ENCODE measurements at regions not wholly inside any gene's neighbourhood (a gene's known extent, or its start where the extent isn't known, plus 50 kb on each side); places are given as distances from the start of the nearest gene placed in this dataset.
"Not testable (repeated sequence)": the region's sequence is repeated elsewhere in the genome, so short reads cannot be mapped to it uniquely, and the experiment has no call there.

DNA sequence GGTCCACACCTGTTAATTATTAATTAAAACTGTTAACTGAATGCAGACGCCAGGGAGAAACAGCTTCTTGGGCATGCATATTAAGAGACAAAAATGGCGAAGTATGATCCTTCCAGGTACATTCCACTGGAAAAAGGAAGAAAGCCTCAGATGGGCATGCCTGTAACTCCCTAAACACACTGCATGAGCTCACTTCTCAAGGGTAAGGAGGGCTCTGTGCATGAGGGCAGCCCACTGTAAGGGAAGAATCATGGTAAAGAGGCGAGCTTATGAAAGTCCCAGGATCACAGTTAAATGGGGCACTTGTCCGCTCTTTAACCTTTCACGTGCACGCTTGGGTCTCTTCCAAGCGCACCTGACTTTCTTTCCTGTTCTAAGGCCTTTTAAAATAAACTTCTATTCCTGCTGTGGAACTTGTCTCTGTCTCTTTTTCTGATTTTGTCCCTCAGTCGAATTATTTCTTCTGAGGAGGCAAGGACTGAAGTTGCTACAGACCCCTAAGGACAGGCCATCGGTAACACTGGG is 321.7 kb downstream of the PPP1R2C start:
- DNase-seq (ENCODE audit: low read depth in 1 of 2, low spot score in 1 of 2): no peak

DNA sequence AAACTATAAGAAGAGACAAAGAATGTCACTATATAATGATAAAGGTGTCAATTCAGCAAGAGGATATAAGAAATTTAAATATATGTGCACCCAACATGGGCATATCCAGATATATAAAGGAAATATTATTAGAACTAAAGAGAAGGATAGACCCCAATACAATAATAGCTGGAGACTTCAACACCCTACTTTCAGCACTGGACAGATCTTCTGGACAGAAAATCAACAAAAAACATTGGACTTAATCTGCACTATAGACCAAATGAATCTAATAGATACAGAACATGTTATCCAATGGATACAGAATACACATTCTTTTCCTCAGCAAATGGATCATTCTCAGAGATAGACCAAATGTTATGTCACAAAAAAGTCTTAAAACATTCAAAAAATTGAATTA is 327.7 kb downstream of the PPP1R2C start:
- DNase-seq (ENCODE audit: low read depth in 1 of 2, low spot score in 1 of 2): no peak

DNA sequence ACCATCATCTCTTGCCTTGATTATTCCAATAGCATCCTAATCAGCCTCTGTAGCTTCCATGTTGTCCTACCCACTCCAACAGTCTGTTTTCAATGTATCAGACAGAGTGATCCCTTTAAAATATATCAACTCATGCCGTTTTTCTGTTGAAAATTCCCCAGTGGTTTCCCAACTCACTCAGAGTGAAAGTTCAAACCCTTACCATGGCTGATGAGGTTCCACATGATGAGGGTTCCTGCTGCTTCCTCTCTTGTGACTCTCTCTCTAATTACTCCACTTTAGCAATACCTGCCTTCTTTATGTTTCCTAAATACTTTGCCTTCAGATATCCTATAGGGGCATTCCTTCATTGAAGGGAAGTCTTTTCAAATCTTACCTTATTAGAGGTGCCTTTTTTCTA is 334.7 kb downstream of the PPP1R2C start:
- no peak for DNase-seq (ENCODE audit: low read depth in 1 of 2, low spot score in 1 of 2)

DNA sequence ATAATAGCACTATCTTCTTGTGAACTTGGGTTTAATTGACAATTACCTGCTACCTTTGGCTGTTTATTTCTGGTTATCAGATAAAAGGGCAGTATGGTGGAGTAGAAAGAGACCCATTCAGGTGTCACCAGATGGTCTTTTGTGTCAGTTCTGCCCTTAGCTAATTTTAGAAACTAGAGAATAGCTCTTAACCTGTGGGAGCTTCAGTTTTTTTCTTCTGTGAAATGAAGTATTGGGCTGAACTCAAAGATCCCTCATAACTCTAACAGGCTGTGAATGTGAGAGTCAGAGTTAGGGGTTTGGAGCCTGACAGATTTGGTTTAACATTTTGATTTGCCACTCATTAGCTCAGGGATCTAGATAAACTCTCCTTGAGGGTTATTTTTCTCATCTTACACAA is 335.2 kb downstream of the PPP1R2C start:
- no peak for DNase-seq (ENCODE audit: low read depth in 1 of 2, low spot score in 1 of 2)

DNA sequence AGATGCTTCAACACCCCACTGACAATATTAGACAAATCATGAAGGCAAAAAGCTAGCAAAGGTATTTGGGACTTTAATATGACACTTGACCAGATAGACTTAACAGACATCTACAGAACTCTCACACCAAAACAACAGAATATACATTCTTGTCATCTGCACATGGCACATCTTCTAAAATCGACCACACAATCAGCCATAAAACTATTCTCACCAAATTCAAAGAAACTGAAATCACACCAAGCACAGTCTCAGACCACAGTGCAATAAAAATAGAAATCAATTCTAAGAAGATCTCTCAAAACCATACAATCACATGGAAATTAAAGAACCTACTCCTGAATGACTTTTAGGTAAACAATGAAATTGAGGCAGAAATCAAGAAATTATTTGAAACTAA is 340.8 kb downstream of the PPP1R2C start:
- no peak for DNase-seq (ENCODE audit: low read depth in 1 of 2, low spot score in 1 of 2)

DNA sequence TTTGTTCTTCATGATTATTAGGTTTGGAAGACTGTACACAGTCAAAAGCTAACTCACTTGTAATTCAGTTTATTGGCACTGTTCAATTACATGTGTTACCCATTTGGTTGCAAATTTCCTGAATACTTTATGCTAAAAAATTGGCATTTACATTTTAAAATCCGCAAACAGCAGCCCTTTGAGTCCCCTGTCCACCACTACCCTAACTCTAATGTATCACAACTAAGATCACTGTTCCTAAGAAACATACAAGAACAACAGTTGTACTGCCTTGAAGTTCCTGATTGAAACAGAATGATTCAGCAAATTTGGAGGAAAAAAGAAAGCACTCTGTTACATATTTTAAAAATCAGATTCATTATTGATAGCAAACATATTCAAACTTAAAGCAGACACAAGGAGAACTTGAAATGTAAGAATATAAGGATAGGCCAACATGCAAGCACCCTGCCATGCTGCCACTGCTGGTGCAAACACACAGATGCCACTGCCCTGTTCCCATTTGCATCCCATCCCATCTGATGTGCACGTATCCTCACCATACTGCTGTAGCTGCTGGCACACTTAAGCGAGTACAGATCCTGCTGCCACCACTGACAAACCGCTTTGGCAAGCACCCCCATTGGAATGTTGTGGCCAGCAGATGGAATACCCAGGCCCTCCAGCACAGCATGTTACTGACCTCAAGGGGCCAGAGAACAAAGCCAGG is 343.4 kb downstream of the PPP1R2C start:
- no peak for DNase-seq (ENCODE audit: low read depth in 1 of 2, low spot score in 1 of 2)

DNA sequence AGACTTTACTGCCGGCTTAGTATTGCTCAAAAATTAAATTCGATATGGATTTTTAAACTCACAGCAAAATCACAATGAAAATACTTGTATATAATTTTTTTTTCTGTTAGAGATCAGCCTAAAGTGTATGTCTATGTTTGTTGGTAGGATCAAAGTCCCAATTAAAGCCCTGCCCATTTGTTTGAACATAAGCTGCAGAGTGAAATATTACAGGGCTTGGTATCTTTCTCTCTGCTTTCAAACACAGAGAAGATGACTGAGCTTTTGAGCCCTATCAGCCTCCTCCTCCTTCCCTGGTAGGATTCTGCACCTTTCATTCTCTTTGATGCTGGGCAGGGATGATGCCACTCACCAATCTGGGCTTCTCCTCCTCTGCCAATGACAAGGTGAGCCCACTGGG is 345.4 kb downstream of the PPP1R2C start:
- no peak for DNase-seq (ENCODE audit: low read depth in 1 of 2, low spot score in 1 of 2)

DNA sequence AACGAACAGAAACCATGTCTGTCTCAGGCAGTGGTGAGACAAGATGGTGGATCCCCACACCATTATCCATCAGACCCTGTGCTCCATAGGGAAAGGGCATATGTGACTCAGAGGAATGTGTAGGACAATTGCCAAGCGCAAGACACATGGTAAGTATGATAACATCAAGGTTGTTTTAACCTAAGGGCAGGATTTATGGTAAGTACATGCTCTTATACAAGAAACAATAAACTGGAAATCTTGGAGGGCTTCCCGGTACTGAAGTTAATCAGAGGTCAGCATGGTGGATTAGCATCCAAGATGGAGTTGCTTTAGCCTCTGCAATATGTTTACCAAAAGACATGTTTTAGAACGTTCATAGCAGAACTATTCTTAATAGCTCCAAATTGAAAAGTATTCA is 355.0 kb downstream of the PPP1R2C start:
- no peak for DNase-seq (ENCODE audit: low read depth in 1 of 2, low spot score in 1 of 2)

DNA sequence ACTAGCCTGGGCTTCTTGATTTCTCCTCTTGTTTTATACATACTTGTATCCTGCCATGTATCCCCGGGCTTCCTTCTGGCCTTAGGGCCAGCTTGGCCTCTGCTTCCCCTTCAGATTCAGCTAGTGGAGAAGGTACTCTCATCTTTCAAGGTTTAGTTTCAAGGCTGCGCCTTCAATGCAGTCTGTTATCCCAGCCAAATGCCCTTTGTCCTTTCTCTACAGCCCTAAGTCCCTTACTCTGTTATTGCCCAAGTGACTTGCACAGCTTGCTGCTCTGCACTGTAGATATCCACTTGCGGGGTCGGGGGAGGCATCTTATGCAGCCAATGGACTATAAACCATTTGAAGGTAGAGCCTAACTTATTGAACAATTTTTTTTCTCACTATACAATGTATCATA is 357.5 kb downstream of the PPP1R2C start:
- DNase-seq (ENCODE audit: low read depth in 1 of 2, low spot score in 1 of 2): no peak

DNA sequence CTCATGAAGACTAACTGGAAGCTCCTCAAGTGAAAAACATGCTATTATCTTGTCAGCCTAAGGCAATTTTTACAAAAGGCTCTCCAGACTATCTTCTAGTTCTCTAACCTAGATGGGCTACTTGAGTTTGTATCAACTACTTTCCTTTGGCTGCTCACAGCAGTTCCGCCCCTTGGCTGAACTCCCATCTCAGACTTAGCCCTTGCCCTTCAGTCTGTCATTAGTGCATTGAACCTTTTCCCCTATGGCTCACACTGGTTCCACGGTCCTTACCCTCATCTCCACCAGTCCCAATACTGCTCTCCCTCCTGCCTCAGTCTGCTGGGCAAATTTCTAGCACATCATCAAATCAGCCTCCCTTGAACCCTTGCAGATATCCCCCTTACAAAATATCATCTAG is 362.3 kb downstream of the PPP1R2C start:
- DNase-seq (ENCODE audit: low read depth in 1 of 2, low spot score in 1 of 2): no peak

DNA sequence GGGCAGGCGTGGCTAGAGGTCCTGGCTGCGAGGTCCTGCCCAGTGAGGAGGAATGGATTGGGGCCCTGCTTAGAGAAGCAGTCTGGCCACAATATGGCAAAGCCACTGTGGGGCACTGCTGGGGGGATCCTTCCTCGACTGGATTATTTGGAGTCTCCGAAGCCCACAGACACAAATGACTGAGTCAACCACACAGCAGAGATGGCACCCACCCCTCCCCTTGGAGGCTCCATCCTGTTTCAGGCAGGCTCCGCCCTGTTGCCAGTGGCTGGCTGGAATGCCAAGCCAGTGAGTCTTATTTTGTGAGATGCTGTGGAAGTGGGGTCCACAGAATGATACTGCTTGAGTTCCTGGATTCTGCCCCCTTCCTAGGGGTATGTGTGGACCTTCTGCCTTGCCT is 363.9 kb downstream of the PPP1R2C start:
- DNase-seq (ENCODE audit: low read depth in 1 of 2, low spot score in 1 of 2): no peak

DNA sequence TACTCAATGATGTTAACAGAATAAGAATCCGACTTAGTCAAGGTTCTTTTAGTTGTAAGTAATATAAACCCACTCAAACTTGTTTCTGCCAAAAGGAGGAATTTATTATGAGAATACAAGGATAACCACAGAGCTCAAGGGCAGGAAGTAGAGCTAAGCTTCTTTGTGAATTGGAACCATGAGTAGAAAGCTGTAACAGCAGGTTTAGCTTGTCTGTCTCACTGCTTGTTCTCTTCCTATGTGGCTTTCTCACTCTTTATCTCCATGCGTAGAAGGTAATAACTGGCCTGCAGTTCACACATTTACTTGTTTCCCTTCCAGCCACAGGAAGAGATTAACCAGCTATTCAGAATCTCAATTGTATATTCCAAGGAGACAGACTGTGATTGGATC is 378.3 kb downstream of the PPP1R2C start:
- no peak for DNase-seq (ENCODE audit: low read depth in 1 of 2, low spot score in 1 of 2)

DNA sequence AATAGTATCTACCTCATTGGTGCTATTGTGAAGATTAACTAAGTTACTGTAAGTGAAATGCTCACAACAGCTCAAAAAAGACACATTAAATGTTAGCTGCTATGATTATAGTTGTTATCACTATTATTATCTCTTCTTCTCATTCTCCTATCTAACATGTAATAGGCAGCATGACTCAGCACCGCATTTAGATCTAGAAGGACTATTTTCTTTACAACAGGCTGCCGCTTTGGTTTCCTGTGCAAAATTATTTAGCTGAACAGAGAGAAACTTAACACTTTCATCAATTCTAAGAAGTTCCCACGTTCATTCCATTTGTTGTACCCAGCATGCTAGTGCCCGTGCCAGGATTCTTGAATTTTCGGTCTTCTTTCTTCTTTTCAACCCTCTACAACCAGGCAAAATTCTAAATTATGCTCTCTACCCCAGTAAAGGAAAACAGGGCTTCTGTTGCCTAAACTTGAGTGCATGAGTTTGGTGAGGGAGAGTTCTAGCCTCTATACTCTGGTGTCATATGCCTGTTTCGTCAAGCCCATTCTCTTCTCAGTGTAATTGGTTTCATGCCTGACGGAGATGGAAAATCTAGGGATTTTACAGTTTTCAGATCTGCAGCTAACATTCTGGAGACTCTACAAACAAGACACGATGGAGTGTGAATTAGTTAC is 378.9 kb downstream of the PPP1R2C start:
- DNase-seq (ENCODE audit: low read depth in 1 of 2, low spot score in 1 of 2): no peak

DNA sequence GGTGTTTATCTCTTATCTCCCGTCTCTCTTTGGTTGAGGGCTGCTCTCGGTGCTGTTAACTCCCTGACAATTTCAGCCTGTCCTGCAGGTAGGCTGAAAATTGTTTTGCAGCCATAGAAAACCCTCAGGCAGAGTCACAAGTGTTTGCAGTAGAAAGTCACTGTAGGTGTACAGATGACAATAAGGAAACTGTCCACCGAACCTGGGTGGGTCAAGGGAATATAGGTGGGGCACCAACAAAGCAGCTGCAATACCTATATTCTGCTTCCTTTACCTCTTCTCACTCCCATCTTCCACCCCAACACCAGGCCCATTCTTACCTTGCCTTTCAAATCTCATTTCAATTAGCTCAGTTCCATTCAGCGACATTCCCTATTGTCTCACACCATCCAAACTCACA is 381.8 kb downstream of the PPP1R2C start:
- DNase-seq (ENCODE audit: low read depth in 1 of 2, low spot score in 1 of 2): no peak

DNA sequence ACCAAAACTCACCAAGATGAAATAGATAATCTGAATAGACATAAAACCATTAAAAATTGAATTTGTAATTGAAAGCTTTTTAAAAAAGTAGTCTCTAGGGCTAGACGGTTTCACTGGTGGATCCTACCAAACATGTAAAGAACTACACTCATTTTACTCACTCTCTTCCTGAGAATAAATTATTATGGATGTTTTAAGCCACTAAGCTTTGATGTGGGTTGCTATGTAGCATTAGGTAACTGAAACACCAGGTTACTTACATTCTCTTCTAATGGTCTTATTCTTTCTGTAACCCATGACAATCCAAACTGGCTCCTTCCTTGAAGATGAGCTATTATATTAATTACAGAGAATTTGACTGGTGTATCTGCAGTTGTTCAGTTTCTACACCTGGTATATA is 385.1 kb downstream of the PPP1R2C start:
- DNase-seq (ENCODE audit: low read depth in 1 of 2, low spot score in 1 of 2): no peak

DNA sequence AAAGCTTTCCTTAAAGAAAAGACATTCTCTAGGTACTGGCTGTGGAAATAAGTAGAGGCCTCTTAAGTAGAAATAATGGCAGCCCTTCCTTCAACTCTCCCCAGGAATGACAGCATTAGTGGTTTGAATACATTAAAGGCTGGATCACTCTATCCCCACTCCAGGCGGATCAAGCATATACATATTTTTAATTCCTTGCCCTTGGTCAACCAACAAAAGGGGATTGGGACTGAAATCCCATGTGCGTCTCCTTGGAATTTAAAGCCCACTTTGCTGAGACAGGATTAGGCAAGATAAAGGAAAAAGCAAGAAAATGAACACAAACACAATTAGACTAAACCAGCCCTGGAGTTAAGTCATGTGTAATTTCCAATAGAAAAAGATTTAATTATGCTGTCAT is 391.3 kb downstream of the PPP1R2C start:
- DNase-seq (ENCODE audit: low read depth in 1 of 2, low spot score in 1 of 2): no peak

DNA sequence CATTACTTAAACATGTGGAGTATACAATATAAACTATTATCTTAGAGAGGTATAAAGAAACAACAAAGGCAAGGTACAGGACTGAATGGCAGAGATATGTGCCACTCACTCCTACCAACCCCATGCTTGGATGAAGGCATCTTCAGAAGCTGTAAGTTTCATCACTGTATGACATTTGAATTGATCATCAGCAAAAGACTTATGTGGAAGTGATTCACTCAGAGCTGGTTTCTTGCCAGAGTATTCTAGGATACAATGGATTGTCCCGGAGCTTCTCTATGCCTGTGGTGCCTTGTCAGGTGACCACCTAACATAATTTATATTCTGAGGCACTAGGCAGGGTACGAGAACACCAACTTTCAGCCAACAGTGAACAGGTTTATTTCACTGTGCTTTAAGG is 392.2 kb downstream of the PPP1R2C start:
- DNase-seq (ENCODE audit: low read depth in 1 of 2, low spot score in 1 of 2): no peak

DNA sequence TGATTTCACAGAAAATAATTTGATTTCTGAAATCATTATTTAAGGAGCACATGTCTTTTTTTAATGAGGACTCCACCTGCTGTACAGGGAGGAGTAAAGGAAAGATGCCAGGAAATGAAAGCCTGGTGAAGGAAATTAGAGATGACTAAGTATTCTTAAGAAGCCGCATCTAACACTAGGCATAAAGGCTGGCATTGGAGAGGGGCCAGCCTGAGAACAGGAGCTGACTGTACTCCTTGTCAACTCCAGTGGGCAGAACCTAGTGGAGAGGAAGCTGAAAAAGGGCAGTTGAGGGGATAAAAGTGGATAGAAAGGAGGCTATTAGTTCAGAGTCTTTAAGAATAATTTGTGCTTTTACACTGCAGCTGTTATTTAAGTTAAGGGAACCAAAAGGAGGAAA is 393.0 kb downstream of the PPP1R2C start:
- no peak for DNase-seq (ENCODE audit: low read depth in 1 of 2, low spot score in 1 of 2)

DNA sequence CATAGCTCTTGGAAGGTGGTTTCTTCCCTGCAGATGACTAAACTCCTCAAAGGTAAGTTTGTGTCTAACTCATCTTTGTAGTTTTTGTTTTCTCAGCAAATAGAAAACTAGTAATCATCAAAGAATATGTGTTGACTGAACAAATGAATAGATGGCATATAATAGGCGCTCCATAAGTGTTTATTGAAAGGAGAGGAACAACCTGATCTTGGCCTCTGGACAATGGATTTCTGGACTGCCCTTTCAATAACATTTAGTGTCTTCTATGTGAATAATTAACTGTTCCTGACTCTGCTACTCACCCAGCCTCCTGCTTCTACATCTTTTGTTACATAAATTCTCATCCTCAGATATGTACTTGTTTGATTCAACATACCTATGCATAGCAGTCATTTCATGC is 399.1 kb downstream of the PPP1R2C start:
- DNase-seq (ENCODE audit: low read depth in 1 of 2, low spot score in 1 of 2): no peak

DNA sequence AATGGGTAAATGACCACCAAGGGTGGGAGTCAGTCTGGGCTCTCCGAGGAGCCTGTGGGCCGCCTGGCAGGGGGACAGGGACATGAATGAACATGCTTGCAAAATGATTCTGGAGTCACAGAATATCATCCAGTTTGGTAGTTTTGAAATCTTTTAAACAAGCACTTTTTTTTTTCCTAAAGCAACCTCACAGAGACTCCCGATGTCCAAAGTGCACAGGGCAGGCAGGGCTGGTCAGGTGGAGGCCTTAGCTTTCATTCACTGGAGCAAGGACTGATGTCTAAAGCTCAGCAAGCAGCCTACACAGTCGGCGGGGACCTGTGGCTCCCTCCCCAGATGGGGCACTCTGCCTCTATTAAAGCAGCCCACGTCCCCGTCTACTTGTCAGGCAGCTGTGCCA is 402.9 kb downstream of the PPP1R2C start:
- DNase-seq (ENCODE audit: low read depth in 1 of 2, low spot score in 1 of 2): no peak

DNA sequence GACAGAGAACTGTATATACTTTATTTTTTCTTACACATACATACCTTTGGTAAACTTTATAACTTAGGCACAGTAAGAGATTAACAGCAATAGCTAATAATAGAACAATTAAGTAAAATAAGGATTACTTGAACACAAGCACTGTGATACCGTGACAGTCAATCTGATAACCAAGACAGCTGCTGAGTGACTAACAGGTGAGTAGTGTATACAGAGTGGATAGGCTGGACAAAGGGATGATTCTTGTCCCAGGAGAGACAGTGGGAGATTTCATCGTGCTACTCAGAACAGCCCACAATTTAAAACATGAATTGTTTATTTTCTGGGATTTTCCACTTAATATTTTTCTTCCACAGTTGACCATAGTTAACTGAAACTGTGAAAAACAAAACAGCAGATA is 411.8 kb downstream of the PPP1R2C start:
- DNase-seq (ENCODE audit: low read depth in 1 of 2, low spot score in 1 of 2): no peak

DNA sequence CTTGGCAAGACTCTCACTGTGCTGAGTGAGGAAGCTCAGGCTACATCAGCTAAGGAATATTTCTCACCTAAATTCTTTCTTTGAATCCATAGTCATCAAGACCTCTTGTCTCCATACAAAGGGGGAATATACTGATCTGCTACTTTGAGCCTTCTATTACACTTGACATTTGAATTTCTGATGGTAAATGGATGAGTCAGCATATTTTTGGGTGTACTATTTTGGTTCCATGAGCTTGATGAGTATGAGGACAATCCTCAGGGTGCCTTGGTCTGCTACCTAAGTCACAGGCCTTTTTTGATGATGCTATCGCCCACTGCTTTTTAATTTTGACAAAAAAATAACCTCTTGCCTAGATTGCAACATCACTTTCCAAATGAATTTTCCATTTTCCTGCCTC is 415.7 kb downstream of the PPP1R2C start:
- no peak for DNase-seq (ENCODE audit: low read depth in 1 of 2, low spot score in 1 of 2)

DNA sequence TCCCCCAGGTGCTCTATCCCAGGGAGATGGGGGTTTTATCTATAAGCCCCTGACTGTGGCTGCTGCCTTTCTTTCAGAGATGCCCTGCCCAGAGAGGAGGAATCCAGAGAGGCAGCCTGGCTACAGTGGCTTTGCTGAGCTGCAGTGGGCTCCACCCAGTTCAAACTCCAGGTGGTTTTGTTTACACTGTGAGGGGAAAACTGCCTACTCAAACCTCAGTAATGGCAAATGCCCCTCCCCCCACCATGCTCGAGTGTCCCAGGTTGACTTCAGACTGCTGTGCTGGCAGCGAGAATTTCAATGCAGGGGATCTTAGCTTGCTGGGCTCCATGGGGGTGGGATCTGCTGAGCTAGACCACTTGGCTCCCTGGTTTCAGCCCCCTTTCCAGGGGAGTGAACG is 419.6 kb upstream of the CASK start:
- DNase-seq (ENCODE audit: low read depth in 1 of 2, low spot score in 1 of 2): not testable (repeated sequence)
